ENCODE measurements at regions not wholly inside any gene's neighbourhood (a gene's known extent, or its start where the extent isn't known, plus 50 kb on each side); places are given as distances from the start of the nearest gene placed in this dataset.

DNA sequence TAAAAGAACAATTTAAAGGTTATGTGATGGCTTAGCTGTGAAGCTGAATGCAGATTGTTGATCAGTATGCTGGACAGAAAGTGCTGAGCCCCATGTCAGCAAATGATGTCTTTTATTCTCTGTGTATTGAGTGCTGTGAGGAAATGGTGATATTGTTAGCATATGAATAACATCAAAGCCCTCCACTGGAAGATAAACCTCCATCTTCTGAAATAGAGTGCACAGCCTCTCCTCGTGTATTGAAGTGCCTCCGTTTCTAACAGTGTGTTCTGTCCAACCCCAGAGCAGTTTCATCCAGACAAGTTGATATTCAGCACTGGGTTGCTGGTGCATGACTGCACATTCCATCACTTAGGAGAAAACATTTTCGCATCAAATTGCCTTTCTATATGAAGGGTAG, 242.9 kb downstream of the CSNK1G3 start:
- DNase-seq (ENCODE audit: low read depth) = no peak

- no peak for DNase-seq (ENCODE audit: low read depth)
These were observed 242.2 kb downstream of the CSNK1G3 start for GRCh38 chr5:123753937-123754891.

GRCh38 chr5:123753180-123753936, 241.4 kb downstream of the CSNK1G3 start:
- DNase-seq (ENCODE audit: low read depth) = no peak

- DNase-seq (ENCODE audit: low read depth) = no peak
These were observed 240.7 kb downstream of the CSNK1G3 start for GRCh38 chr5:123752552-123753179.

GRCh38 chr5:123751670-123752069, 239.7 kb downstream of the CSNK1G3 start:
- DNase-seq (ENCODE audit: low read depth) = no peak

- DNase-seq (ENCODE audit: low read depth) = no peak
These were observed 236.3 kb downstream of the CSNK1G3 start for GRCh38 chr5:123748239-123748638.

DNA sequence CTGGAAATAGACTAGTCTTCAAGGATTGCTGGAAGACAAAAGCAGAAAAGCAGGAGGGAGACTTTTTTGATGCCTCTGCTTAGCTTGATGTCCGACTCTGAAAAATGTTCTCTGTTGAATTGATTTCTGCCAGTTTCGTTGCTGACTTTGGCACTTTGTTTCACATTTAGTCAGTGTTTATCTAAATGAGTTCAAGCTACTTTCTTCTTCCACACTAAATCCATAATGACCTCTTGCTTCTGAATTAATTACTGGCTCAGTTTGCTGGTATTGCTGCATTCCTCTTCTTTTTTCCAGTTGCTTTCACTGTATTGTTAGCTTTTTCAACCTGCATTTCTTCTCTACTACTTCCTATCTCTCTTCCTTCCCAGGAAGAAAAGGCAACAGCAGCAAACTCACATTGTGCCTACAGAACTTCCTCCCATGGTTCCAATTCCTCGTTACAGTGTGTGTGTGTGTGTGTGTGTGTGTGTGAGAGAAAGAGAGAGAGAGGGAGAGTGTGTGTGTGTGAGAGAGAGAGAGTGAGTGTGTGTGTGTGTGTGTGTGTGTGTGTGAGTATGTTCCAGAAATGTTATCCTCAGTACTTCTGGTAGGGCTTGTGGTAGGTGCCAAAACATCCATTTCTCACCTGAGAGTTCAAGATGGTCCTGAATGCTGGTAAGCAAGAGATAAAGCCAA, 234.8 kb downstream of the CSNK1G3 start:
- DNase-seq (ENCODE audit: low read depth) = no peak

- DNase-seq (ENCODE audit: low read depth) = no peak
These were observed 232.1 kb downstream of the CSNK1G3 start for GRCh38 chr5:123743990-123744583.

GRCh38 chr5:123735384-123735783, 223.4 kb downstream of the CSNK1G3 start:
- DNase-seq (ENCODE audit: low read depth) = no peak

DNA sequence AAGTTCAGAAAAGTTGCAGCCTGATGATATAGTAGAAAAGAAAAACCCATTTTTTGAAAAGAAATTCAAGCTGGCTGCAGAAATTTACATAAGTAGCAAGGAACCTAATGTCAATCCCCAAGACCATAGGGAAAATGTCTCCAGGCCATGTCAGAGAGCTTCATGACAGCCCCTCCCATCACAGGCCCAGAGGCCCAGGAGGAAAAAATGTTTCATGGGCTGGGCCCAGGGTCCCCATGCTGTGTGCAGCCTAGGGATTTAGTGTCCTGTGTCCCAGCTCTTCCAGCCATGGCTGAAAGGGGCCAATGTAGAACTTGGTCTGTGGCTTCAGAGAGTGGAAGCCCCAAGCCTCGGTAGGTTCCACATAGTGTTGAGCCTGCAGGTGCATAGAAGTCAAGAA, 220.3 kb downstream of the CSNK1G3 start:
- DNase-seq (ENCODE audit: low read depth) = no peak

- DNase-seq (ENCODE audit: low read depth) = no peak
These were observed 210.5 kb downstream of the CSNK1G3 start for GRCh38 chr5:123722451-123722850.

- DNase-seq (ENCODE audit: low read depth) = no peak
These were observed 209.8 kb downstream of the CSNK1G3 start for GRCh38 chr5:123721675-123722276.

DNA sequence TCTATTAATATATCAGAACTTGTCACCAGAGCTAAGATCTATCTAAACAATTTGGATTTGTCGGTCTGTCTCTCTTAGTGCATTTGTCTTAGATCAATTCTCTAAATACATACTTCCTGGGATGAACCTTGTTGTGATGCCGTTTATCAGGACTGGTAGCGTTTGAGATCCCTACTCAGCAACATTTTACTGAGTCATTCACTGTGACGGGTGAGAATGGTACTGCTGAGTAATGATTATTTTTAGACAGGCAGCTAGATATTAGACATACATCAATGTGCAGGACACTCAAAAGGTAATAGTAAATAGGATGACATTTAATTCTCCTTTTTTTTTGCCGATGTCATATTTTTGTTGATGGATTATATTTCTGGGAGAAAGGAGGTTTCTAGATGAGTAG, 209.0 kb downstream of the CSNK1G3 start:
- no peak for DNase-seq (ENCODE audit: low read depth)

DNA sequence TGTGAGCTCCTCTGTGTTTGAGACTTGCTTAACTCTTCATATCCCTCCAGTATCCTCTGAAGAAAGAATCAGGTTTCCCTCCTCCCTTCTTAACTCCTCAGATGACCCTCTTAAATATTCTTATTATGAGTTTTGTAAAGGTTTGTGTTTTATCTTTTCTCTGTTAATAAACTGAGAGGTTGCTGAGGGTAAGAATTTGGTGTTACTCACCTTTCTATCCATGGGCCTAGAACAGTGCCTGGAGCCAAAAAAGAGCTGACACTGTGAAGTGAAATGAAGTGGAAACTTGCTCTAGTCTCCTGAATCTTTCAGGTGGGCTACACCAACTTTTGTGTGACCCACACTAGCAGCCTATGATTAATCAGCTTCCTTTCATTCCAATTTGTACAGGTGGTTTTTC, 208.4 kb downstream of the CSNK1G3 start:
- no peak for DNase-seq (ENCODE audit: low read depth)

DNA sequence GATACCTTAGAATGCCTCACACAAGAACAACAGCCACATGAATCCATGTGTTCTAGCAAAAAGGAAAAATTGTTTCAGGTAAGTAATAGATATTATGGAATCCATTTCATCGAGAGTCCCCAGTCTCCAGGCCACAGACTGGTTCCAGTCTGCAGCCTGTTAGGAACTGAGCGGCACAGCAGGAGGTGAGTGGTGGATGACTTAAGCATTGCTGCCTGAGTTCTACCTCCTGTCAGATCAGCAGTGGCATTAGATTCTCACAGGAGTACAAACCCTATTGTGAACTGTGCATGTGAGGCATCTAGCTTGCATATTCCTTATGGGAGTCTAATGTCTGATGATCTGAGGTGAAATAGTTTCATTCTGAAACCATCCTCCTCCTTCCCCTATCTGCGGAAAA, 207.0 kb downstream of the CSNK1G3 start:
- no peak for DNase-seq (ENCODE audit: low read depth)

DNA sequence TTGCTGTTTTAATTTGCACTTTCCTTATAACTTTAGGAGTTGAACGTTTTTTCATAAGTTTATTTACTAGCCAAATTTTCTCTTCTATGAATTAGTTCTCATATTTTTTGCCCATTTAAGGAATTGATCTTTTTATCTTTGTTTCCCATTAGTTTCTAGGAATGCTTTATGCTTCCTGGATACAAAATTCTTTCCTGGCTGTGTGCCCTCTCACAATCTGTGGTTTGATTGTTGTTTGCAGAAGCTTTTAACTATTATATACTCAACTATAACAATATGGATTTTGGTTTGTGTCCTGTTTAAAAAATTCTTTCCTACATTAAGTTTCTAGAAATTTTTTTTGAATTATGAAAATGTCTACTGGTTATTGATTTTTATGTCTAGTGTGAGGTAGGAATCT, 206.3 kb downstream of the CSNK1G3 start:
- no peak for DNase-seq (ENCODE audit: low read depth)

DNA sequence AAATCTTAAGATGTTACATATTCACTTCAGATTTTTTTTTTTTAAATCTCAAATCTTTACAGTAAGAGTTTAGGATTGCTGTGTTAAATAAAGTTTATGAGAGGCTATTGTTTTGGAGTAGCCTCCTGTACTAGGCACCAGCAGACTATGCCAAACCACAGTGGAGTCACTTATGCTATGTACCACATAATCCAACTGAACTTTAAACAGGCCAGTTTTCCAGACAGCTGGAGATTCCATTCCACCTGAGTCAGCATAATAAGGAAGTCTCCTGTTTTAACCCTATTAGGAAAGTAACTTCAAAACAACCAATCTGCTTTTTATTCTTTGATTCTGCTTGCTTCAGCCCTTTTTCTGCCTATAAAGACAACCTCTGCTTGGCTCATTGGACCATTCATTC, 205.2 kb downstream of the CSNK1G3 start:
- no peak for DNase-seq (ENCODE audit: low read depth)

DNA sequence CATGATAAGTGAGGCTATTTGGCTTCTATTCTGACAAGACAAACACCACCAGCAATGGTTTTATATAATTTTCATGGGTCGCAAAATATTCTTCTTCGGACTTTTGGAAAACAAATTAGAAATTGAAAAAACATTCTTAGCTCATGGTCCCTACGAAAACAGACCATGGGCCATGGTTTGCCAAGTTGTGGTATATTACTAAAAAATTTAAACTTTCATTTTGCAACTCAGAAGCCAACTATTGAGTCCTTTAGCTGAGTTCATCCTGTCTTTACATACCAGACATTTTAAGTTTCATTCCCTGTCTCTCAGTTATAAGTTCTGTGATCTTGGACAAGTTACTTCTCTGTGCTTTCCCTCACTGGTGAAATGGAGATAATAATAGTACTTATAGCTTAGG, 198.1 kb downstream of the CSNK1G3 start:
- DNase-seq (ENCODE audit: low read depth) = no peak

DNA sequence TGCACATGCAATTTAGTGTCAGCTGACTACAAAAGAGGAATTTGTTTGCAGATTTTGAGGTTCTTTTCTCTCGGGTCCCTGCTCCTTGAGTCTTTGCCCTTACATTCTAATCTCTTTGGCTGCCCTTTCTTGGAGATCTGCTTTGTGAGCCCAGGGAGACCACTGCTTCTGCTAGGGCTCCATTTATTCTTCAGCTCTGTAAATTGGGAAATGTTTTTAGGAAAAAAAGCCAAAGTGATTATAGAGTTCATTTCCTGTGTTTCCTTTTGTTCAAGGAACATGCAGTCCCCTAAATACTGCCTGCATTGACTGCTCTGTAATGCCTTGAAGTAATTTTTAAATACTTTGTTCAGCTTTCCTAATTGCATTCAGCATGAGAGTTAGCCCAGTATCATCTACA, 197.4 kb downstream of the CSNK1G3 start:
- DNase-seq (ENCODE audit: low read depth) = no peak

GRCh38 chr5:123708074-123708806, 196.3 kb downstream of the CSNK1G3 start:
- DNase-seq (ENCODE audit: low read depth) = no peak

DNA sequence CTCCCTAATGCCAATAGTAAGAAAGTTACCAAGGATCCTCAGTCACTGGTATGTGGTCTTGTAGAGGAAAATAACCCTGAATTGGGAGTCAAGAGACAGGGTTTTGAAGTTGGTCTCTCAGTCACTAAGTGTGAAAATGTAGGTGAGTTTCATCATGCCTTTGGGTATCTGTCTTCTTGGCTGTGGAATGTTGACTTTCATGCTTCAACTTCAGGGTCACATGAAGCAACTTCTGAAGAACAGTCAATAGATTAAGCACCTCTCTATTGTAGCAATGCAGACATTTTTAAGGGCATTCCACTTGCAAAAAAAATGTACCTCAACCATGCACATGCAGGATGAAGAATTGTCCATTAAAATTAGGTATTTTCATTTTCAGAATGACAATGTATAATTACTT, 194.6 kb downstream of the CSNK1G3 start:
- DNase-seq (ENCODE audit: low read depth) = no peak

All from activated T-cell treated with anti-CD3 and anti-CD28 coated beads for 1 hour (primary cell).